HEK293 (cell line): ENCODE measurements at regions not wholly inside any gene's neighbourhood (a gene's known extent, or its start where the extent isn't known, plus 50 kb on each side); places are given as distances from the start of the nearest gene placed in this dataset.

Source experiments
- CTCF ChIA-PET: fragments of 350-600 bp; formaldehyde crosslinking; extraction: SDS; loops from one replicate; lab custom pipeline; 2021; ENCODE audit warnings: antibody characterized with exemption; lab: Yijun Ruan, JAX
- POLR2A ChIA-PET: fragments of 300-600 bp; formaldehyde crosslinking; extraction: SDS; loops from one replicate; lab custom pipeline; 2020; ENCODE audit warnings: antibody characterized with exemption, inconsistent platforms; lab: Yijun Ruan, JAX
- H3K27ac ChIP-seq: fragments of 200-500 bp; sonication (Bioruptor generic); 2 replicates; pipeline ENCODE4 v1.5.1; 2014; ENCODE audit warnings: low read depth, low read length, control low read depth, inconsistent platforms; ENCODE audit errors: extremely low read depth
- H3K36me3 ChIP-seq, 2 experiments: fragments of 200-500 bp in 1 of 2; sonication (Bioruptor generic) in 1 of 2; 1 replicate in 1 of 2; 2 replicates in 1 of 2; pipeline ENCODE4 v1.5.1; 2014 to 2017; ENCODE audit warnings: inconsistent platforms in 2 of 2, low read length in 2 of 2; ENCODE audit not compliant: control insufficient read depth in 2 of 2, insufficient read depth in 1 of 2
- H3K4me1 ChIP-seq: fragments of 200-500 bp; sonication (Bioruptor generic); 2 replicates; pipeline ENCODE4 v1.5.1; 2014; ENCODE audit warnings: mild to moderate bottlenecking, low read length, inconsistent platforms; ENCODE audit not compliant: control insufficient read depth, insufficient read depth
- H3K4me3 ChIP-seq: 2 replicates; pipeline ENCODE4 v1.5.1; 2011; ENCODE audit warnings: low read depth, mild to moderate bottlenecking, control low read depth, low read length, moderate library complexity
- H3K9me3 ChIP-seq: fragments of 200-500 bp; sonication (Bioruptor generic); 2 replicates; pipeline ENCODE4 v1.5.1; 2014; ENCODE audit warnings: low read depth, low read length, inconsistent platforms; ENCODE audit not compliant: control insufficient read depth, insufficient read depth
- GLIS1 ChIP-seq: fragments of 450-650 bp; formaldehyde crosslinking; IDR thresholded peaks from 2 replicates; pipeline ENCODE4 v1.5.1; 2016; ENCODE audit warnings: missing biosample characterization, missing genetic modification characterization
- HOXC10 ChIP-seq: sonication (generic); formaldehyde crosslinking; IDR thresholded peaks from 2 replicates; pipeline ENCODE4 v1.8.1; 2023; ENCODE audit warnings: mild to moderate bottlenecking, missing genetic modification reagents
- KLF16 ChIP-seq: fragments of 450-650 bp; formaldehyde crosslinking; IDR thresholded peaks from 2 replicates; pipeline ENCODE4 v1.5.1; 2017; ENCODE audit warnings: missing biosample characterization, missing genetic modification characterization
- KLF8 ChIP-seq: fragments of 450-650 bp; formaldehyde crosslinking; IDR thresholded peaks from 2 replicates; pipeline ENCODE4 v1.5.1; 2016; ENCODE audit warnings: missing biosample characterization, missing genetic modification characterization
- KLF9 ChIP-seq: fragments of 450-650 bp; formaldehyde crosslinking; IDR thresholded peaks from 2 replicates; pipeline ENCODE4 v1.5.1; 2016; ENCODE audit warnings: missing biosample characterization, missing genetic modification characterization, low read depth
- OVOL3 ChIP-seq: fragments of 450-650 bp; formaldehyde crosslinking; IDR thresholded peaks from 2 replicates; pipeline ENCODE4 v1.5.1; 2016; ENCODE audit warnings: missing biosample characterization, missing genetic modification characterization
- TCF7L2 ChIP-seq: IDR thresholded peaks from 2 replicates; pipeline ENCODE4 v1.6.1; 2011; ENCODE audit warnings: low read depth, mild to moderate bottlenecking, inconsistent platforms, low read length, moderate library complexity, borderline replicate concordance
- ZEB2 ChIP-seq: fragments of 450-650 bp; formaldehyde crosslinking; IDR thresholded peaks from 2 replicates; pipeline ENCODE4 v1.5.1; 2016; ENCODE audit warnings: missing biosample characterization, missing genetic modification characterization
- ZFP3 ChIP-seq: fragments of 450-650 bp; formaldehyde crosslinking; IDR thresholded peaks from 2 replicates; pipeline ENCODE4 v1.5.1; 2016; ENCODE audit warnings: low read depth, missing biosample characterization, missing genetic modification characterization
- ZNF121 ChIP-seq: fragments of 450-650 bp; formaldehyde crosslinking; IDR thresholded peaks from 2 replicates; pipeline ENCODE4 v1.5.1; 2016; ENCODE audit warnings: missing biosample characterization, missing genetic modification characterization
- ZNF133 ChIP-seq: fragments of 450-650 bp; formaldehyde crosslinking; IDR thresholded peaks from 2 replicates; pipeline ENCODE4 v1.5.1; 2016; ENCODE audit warnings: missing biosample characterization, missing genetic modification characterization
- ZNF19 ChIP-seq: fragments of 450-650 bp; formaldehyde crosslinking; IDR thresholded peaks from 2 replicates; pipeline ENCODE4; 2016; ENCODE audit warnings: missing biosample characterization, missing genetic modification characterization, low read depth
- ZNF302 ChIP-seq: fragments of 450-650 bp; formaldehyde crosslinking; IDR thresholded peaks from 2 replicates; pipeline ENCODE4 v1.5.1; 2016; ENCODE audit warnings: missing biosample characterization, missing genetic modification characterization, low read depth
- ZNF394 ChIP-seq: fragments of 450-650 bp; formaldehyde crosslinking; IDR thresholded peaks from 2 replicates; pipeline ENCODE4 v1.5.1; 2016; ENCODE audit warnings: missing biosample characterization, missing genetic modification characterization, mild to moderate bottlenecking, moderate library complexity, borderline replicate concordance
- ZNF423 ChIP-seq: fragments of 450-650 bp; formaldehyde crosslinking; IDR thresholded peaks from 2 replicates; pipeline ENCODE4 v1.5.1; 2016; ENCODE audit warnings: missing biosample characterization, missing genetic modification characterization
- ZNF433 ChIP-seq: fragments of 450-650 bp; formaldehyde crosslinking; IDR thresholded peaks from 2 replicates; pipeline ENCODE4 v1.5.1; 2016; ENCODE audit warnings: missing biosample characterization, missing genetic modification characterization, low read depth
- ZNF48 ChIP-seq: fragments of 450-650 bp; formaldehyde crosslinking; IDR thresholded peaks from 2 replicates; pipeline ENCODE4 v1.5.1; 2016; ENCODE audit warnings: missing biosample characterization, missing genetic modification characterization
- ZNF514 ChIP-seq: fragments of 450-650 bp; formaldehyde crosslinking; IDR thresholded peaks from 2 replicates; pipeline ENCODE4 v1.5.1; 2016; ENCODE audit warnings: missing biosample characterization, missing genetic modification characterization
- ZNF561 ChIP-seq: fragments of 450-650 bp; IDR thresholded peaks from 2 replicates; pipeline ENCODE4 v1.5.1; 2018; ENCODE audit warnings: missing biosample characterization, missing genetic modification characterization, borderline replicate concordance
- ZNF585B ChIP-seq: fragments of 450-650 bp; formaldehyde crosslinking; IDR thresholded peaks from 2 replicates; pipeline ENCODE4 v1.5.1; 2016; ENCODE audit warnings: missing biosample characterization, missing genetic modification characterization
- ZNF677 ChIP-seq: fragments of 450-650 bp; IDR thresholded peaks from 2 replicates; pipeline ENCODE4 v1.5.0; 2018; ENCODE audit warnings: missing biosample characterization, mild to moderate bottlenecking, missing genetic modification characterization, moderate library complexity
- ZNF777 ChIP-seq: fragments of 450-650 bp; formaldehyde crosslinking; IDR thresholded peaks from 2 replicates; pipeline ENCODE4 v1.5.1; 2017; ENCODE audit warnings: missing biosample characterization, missing genetic modification characterization, borderline replicate concordance
- TF ChIP-seq, protein P1 (sequence below): fragments of 450-650 bp; formaldehyde crosslinking; IDR thresholded peaks from 2 replicates; pipeline ENCODE4 v1.5.1; 2016; ENCODE audit warnings: missing biosample characterization, missing genetic modification characterization
- TF ChIP-seq, protein P2 (sequence below): fragments of 450-650 bp; formaldehyde crosslinking; IDR thresholded peaks from 2 replicates; pipeline ENCODE4 v1.5.1; 2016; ENCODE audit warnings: missing biosample characterization, missing genetic modification characterization
- TF ChIP-seq, protein P3 (sequence below): fragments of 450-650 bp; formaldehyde crosslinking; IDR thresholded peaks from 2 replicates; pipeline ENCODE4 v1.5.1; 2016; ENCODE audit warnings: missing biosample characterization, missing genetic modification characterization, borderline replicate concordance
- TF ChIP-seq, protein P4 (sequence below): fragments of 450-650 bp; formaldehyde crosslinking; IDR thresholded peaks from 2 replicates; pipeline ENCODE4 v1.5.1; 2016; ENCODE audit warnings: missing biosample characterization, missing genetic modification characterization, low read depth

DNA sequence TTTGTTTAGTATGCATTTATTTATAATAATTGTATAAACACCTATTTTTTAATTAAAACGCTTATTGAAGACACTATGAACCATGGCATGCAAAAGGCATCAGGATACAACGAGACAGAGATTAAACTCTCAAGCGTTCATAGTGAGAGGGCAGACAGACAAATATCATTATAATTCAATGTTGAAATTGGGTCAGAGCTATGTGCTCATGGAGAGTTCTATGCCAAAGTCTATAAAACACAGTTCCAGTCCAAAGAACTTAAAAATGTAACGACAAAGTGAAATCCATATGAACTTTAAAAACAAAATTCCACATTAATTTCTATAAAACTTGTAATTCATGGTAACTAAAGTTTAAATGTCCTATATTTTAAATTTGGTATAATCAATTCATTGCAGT is 724.0 kb downstream of the LTN1 start:
- no peak overlapping the region for H3K27ac ChIP-seq
- TF ChIP-seq ZNF394 (tag by site-specific recombination) (no peak), ZNF19 (tag by site-specific recombination) (no peak), ZNF433 (tag by site-specific recombination) (no peak), KLF16 (tag by site-specific recombination) (no peak), KLF9 (tag by site-specific recombination) (no peak), OVOL3 (tag by site-specific recombination) (no peak), ZNF48 (no peak), ZNF302 (no peak), ZNF423 (no peak), ZNF133 (tag by site-specific recombination) (no peak), ZNF121 (tag by site-specific recombination) (no peak), HOXC10 (CRISPR knock-in tag) (no peak), ZNF561 (no peak)
- TF ChIP-seq, protein P1, sequence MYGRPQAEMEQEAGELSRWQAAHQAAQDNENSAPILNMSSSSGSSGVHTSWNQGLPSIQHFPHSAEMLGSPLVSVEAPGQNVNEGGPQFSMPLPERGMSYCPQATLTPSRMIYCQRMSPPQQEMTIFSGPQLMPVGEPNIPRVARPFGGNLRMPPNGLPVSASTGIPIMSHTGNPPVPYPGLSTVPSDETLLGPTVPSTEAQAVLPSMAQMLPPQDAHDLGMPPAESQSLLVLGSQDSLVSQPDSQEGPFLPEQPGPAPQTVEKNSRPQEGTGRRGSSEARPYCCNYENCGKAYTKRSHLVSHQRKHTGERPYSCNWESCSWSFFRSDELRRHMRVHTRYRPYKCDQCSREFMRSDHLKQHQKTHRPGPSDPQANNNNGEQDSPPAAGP (tag by site-specific recombination), result no peak
- TF ChIP-seq, protein P2, sequence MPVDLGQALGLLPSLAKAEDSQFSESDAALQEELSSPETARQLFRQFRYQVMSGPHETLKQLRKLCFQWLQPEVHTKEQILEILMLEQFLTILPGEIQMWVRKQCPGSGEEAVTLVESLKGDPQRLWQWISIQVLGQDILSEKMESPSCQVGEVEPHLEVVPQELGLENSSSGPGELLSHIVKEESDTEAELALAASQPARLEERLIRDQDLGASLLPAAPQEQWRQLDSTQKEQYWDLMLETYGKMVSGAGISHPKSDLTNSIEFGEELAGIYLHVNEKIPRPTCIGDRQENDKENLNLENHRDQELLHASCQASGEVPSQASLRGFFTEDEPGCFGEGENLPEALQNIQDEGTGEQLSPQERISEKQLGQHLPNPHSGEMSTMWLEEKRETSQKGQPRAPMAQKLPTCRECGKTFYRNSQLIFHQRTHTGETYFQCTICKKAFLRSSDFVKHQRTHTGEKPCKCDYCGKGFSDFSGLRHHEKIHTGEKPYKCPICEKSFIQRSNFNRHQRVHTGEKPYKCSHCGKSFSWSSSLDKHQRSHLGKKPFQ (tag by site-specific recombination), result no peak
- H3K4me3 ChIP-seq, result no peak overlapping the region
- CTCF ChIA-PET, result no interaction called here
- H3K9me3 ChIP-seq, result no peaks in the 10 kb centered on the region; the same call in 1 of the 2 replicates
- H3K36me3 ChIP-seq, result no peaks in the 10 kb centered on the region
- POLR2A ChIA-PET, result no interaction called here
- H3K4me1 ChIP-seq, result no peaks in the 10 kb centered on the region

DNA sequence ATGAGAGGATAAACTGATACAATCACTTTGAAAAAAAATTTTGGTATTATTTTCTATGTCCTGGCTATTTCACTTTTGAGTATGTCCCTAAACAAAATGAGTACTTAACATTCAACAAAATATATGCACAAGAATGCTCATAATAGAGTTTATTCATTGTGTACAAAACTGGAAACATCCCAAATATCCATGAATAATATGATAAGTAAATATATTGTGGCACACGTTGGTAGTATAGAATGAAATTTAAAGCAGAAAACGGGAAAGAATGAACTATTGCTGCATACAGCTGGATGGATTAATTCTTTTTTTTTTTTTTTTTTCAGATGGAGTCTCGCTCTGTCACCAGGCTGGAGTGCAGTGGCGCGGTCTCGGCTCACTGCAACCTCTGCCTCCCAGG is 725.2 kb downstream of the LTN1 start:
- no peak overlapping the region for H3K4me3 ChIP-seq
- ChIA-PET CTCF (no interaction called here), POLR2A (no interaction called here)
- no peaks in the 10 kb centered on the region for H3K9me3 ChIP-seq
- H3K36me3 ChIP-seq, result no peaks in the 10 kb centered on the region
- TF ChIP-seq ZNF433 (tag by site-specific recombination) (no peak), KLF8 (tag by site-specific recombination) (no peak), ZNF585B (no peak), ZNF514 (tag by site-specific recombination) (no peak), ZNF777 (tag by site-specific recombination) (no peak), GLIS1 (no peak), ZFP3 (tag by site-specific recombination) (no peak), TCF7L2 (no peak), ZEB2 (tag by site-specific recombination) (no peak), ZNF677 (tag by site-specific recombination) (no peak)
- TF ChIP-seq, protein P3, sequence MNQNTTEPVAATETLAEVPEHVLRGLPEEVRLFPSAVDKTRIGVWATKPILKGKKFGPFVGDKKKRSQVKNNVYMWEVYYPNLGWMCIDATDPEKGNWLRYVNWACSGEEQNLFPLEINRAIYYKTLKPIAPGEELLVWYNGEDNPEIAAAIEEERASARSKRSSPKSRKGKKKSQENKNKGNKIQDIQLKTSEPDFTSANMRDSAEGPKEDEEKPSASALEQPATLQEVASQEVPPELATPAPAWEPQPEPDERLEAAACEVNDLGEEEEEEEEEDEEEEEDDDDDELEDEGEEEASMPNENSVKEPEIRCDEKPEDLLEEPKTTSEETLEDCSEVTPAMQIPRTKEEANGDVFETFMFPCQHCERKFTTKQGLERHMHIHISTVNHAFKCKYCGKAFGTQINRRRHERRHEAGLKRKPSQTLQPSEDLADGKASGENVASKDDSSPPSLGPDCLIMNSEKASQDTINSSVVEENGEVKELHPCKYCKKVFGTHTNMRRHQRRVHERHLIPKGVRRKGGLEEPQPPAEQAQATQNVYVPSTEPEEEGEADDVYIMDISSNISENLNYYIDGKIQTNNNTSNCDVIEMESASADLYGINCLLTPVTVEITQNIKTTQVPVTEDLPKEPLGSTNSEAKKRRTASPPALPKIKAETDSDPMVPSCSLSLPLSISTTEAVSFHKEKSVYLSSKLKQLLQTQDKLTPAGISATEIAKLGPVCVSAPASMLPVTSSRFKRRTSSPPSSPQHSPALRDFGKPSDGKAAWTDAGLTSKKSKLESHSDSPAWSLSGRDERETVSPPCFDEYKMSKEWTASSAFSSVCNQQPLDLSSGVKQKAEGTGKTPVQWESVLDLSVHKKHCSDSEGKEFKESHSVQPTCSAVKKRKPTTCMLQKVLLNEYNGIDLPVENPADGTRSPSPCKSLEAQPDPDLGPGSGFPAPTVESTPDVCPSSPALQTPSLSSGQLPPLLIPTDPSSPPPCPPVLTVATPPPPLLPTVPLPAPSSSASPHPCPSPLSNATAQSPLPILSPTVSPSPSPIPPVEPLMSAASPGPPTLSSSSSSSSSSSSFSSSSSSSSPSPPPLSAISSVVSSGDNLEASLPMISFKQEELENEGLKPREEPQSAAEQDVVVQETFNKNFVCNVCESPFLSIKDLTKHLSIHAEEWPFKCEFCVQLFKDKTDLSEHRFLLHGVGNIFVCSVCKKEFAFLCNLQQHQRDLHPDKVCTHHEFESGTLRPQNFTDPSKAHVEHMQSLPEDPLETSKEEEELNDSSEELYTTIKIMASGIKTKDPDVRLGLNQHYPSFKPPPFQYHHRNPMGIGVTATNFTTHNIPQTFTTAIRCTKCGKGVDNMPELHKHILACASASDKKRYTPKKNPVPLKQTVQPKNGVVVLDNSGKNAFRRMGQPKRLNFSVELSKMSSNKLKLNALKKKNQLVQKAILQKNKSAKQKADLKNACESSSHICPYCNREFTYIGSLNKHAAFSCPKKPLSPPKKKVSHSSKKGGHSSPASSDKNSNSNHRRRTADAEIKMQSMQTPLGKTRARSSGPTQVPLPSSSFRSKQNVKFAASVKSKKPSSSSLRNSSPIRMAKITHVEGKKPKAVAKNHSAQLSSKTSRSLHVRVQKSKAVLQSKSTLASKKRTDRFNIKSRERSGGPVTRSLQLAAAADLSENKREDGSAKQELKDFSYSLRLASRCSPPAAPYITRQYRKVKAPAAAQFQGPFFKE (tag by site-specific recombination), result no peak
- TF ChIP-seq, protein P4, sequence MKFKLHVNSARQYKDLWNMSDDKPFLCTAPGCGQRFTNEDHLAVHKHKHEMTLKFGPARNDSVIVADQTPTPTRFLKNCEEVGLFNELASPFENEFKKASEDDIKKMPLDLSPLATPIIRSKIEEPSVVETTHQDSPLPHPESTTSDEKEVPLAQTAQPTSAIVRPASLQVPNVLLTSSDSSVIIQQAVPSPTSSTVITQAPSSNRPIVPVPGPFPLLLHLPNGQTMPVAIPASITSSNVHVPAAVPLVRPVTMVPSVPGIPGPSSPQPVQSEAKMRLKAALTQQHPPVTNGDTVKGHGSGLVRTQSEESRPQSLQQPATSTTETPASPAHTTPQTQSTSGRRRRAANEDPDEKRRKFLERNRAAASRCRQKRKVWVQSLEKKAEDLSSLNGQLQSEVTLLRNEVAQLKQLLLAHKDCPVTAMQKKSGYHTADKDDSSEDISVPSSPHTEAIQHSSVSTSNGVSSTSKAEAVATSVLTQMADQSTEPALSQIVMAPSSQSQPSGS (tag by site-specific recombination), result no peak
- H3K27ac ChIP-seq, result no peak overlapping the region
- H3K4me1 ChIP-seq, result no peaks in the 10 kb centered on the region
